HEK293 (cell line): ENCODE measurements at regions not wholly inside any gene's neighbourhood (a gene's known extent, or its start where the extent isn't known, plus 50 kb on each side); places are given as distances from the start of the nearest gene placed in this dataset.

Experiments used
- ZBTB11 ChIP-seq: fragments of 450-650 bp; formaldehyde crosslinking; conservative IDR thresholded peaks from 2 replicates; pipeline ENCODE4 v1.5.1; 2016; ENCODE audit warnings: low read depth, missing biosample characterization, missing genetic modification characterization
- ZBTB21 ChIP-seq: fragments of 450-650 bp; formaldehyde crosslinking; IDR thresholded peaks from 2 replicates; pipeline ENCODE4 v1.5.1; 2017; ENCODE audit warnings: missing biosample characterization, missing genetic modification characterization
- ZNF423 ChIP-seq: fragments of 450-650 bp; formaldehyde crosslinking; IDR thresholded peaks from 2 replicates; pipeline ENCODE4 v1.5.1; 2016; ENCODE audit warnings: missing biosample characterization, missing genetic modification characterization
- ZNF48 ChIP-seq: fragments of 450-650 bp; formaldehyde crosslinking; IDR thresholded peaks from 2 replicates; pipeline ENCODE4 v1.5.1; 2016; ENCODE audit warnings: missing biosample characterization, missing genetic modification characterization
- ZNF549 ChIP-seq: fragments of 450-650 bp; IDR thresholded peaks from 2 replicates; pipeline ENCODE4 v1.5.1; 2018; ENCODE audit warnings: missing biosample characterization, missing genetic modification characterization, mild to moderate bottlenecking, inconsistent platforms, moderate library complexity
- ZNF560 ChIP-seq: fragments of 450-650 bp; formaldehyde crosslinking; IDR thresholded peaks from 2 replicates; pipeline ENCODE4 v1.5.1; 2017; ENCODE audit warnings: missing biosample characterization, missing genetic modification characterization, borderline replicate concordance
- ZNF76 ChIP-seq: fragments of 450-650 bp; formaldehyde crosslinking; IDR thresholded peaks from 2 replicates; pipeline ENCODE4; 2016; ENCODE audit warnings: low read depth, missing biosample characterization, missing genetic modification characterization, borderline replicate concordance
- TF ChIP-seq, protein P1 (sequence below): fragments of 450-650 bp; formaldehyde crosslinking; IDR thresholded peaks from 2 replicates; pipeline ENCODE4 v1.5.1; 2016; ENCODE audit warnings: missing biosample characterization, missing genetic modification characterization

DNA sequence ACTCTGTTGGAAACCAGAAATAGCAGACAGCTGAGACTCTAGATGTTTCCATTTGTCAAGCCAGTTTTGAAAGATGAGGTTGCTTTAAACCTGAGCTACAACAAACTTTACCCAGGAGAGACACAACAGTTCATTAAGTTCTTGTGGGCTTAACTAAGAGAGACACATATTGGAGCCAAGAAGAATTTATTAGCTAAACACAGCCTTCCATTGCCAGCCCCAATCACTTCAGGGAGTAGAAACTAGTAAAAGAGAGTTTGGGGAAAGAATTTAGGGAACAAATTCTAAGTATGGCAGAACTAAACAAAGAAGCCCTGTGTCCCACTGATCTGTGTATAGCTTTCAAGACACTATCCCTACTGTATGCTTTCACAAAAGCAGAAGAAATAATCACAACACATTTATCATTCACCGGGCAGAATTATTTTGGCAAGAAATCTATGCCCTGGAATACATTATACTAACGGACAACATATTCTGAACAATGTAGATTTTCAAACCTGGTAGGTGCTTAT is 87.3 kb upstream of the KAZN start:
- TF ChIP-seq ZBTB11, result no peak
- no peak for TF ChIP-seq ZNF560
- TF ChIP-seq, protein P1, sequence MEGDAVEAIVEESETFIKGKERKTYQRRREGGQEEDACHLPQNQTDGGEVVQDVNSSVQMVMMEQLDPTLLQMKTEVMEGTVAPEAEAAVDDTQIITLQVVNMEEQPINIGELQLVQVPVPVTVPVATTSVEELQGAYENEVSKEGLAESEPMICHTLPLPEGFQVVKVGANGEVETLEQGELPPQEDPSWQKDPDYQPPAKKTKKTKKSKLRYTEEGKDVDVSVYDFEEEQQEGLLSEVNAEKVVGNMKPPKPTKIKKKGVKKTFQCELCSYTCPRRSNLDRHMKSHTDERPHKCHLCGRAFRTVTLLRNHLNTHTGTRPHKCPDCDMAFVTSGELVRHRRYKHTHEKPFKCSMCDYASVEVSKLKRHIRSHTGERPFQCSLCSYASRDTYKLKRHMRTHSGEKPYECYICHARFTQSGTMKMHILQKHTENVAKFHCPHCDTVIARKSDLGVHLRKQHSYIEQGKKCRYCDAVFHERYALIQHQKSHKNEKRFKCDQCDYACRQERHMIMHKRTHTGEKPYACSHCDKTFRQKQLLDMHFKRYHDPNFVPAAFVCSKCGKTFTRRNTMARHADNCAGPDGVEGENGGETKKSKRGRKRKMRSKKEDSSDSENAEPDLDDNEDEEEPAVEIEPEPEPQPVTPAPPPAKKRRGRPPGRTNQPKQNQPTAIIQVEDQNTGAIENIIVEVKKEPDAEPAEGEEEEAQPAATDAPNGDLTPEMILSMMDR (tag by site-specific recombination), result no peak
- TF ChIP-seq ZNF423 (tag by site-specific recombination), result no peak
- no peak for TF ChIP-seq ZNF48 (tag by site-specific recombination)
- TF ChIP-seq ZBTB21 (tag by site-specific recombination), result no peak
- TF ChIP-seq ZNF76 (tag by site-specific recombination), result no peak
- TF ChIP-seq ZNF549 (tag by site-specific recombination), result no peak
